Colonic mucosa (tissue), 4 donors: ENCODE measurements at regions not wholly inside any gene's neighbourhood (a gene's known extent, or its start where the extent isn't known, plus 50 kb on each side); places are given as distances from the start of the nearest gene placed in this dataset.

ENCODE experiments used
- DNase-seq: peaks from one replicate; pipeline ENCODE4 v3.0.0-alpha.2; 2020
- H3K27ac ChIP-seq: fragments of 200-600 bp; one replicate; pipeline ENCODE4 v1.8.0; 2021
- H3K27me3 ChIP-seq: fragments of 200-600 bp; one replicate; pipeline ENCODE4 v1.8.0; 2021
- H3K36me3 ChIP-seq: fragments of 200-600 bp; one replicate; pipeline ENCODE4 v1.8.0; 2021
- H3K4me1 ChIP-seq: fragments of 200-600 bp; one replicate; pipeline ENCODE4 v1.8.0; 2021; ENCODE audit warnings: mild to moderate bottlenecking
- H3K4me3 ChIP-seq: fragments of 200-600 bp; one replicate; pipeline ENCODE4 v1.8.0; 2021
- H3K9ac ChIP-seq, 2 donors: one replicate each; pipeline ENCODE4 v1.7.0; 2013; ENCODE audit warnings: control low read depth in 2 of 2, low read depth in 2 of 2, low read length in 2 of 2
- H3K9me3 ChIP-seq: fragments of 200-600 bp; one replicate; pipeline ENCODE4 v1.8.0; 2021
- CTCF ChIP-seq: fragments of 200-600 bp; IDR thresholded peaks from one replicate; pipeline ENCODE4 v1.8.0; 2022; ENCODE audit warnings: antibody characterized with exemption, mild to moderate bottlenecking
- intact Hi-C: fragments of 100-400 bp; cut with DNase I; formaldehyde crosslinking; loops from one replicate; pipeline ENCODE4 v1.14.1; 2022
- donor health status: healthy.
- donor health status: DM: no; HTN: no; CAD: no.
- donor health status: DM: no; HTN: no; CAD: no.

GRCh38 chr2:217338306-217338916 is 478.5 kb upstream of the TNP1 start:
- no peak overlapping the region for H3K9ac ChIP-seq
- intact Hi-C loops: no loop called here
- TF ChIP-seq CTCF: no peak
- H3K27ac ChIP-seq: peak overlapping the region; percentile 4
- no peaks in the 10 kb centered on the region for H3K4me1 ChIP-seq
- no peak overlapping the region for H3K4me3 ChIP-seq
- no peaks in the 10 kb centered on the region for H3K36me3 ChIP-seq
- no peaks in the 10 kb centered on the region for H3K27me3 ChIP-seq
- DNase-seq: no peak
- H3K9me3 ChIP-seq: no peaks in the 10 kb centered on the region

DNA sequence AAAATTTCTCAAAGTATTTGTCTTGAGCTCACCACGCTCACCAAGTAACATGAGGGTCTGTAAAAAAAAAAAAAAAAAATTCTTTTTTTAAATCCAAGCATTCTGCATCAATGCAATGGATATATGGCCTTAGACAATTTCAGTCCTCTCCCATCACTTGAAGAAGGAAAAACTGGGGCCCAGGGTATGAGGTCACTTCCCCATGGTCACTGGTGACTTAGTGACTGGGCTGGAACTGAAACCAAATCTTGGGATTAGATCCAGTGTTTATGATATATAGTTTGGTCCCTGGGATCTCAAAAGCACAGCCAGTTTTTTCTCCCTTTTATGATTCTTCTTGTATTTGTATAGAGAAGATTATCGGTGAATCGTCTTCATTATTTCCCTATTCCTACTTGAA is 477.9 kb upstream of the TNP1 start:
- Histone ChIP-seq H3K4me3 (no peak overlapping the region), H3K27me3 (no peaks in the 10 kb centered on the region), H3K9ac (no peak overlapping the region), H3K4me1 (no peaks in the 10 kb centered on the region), H3K27ac (peak overlapping the region; percentile 4), H3K9me3 (no peaks in the 10 kb centered on the region), H3K36me3 (no peaks in the 10 kb centered on the region)
- no peak for DNase-seq
- intact Hi-C loops: no loop called here
- no peak for TF ChIP-seq CTCF

GRCh38 chr2:217336694-217337093 is 476.8 kb upstream of the TNP1 start:
- TF ChIP-seq CTCF: no peak
- no peak overlapping the region for H3K4me3 ChIP-seq
- H3K27me3 ChIP-seq: no peaks in the 10 kb centered on the region
- no peak overlapping the region for H3K27ac ChIP-seq
- H3K9ac ChIP-seq: no peak overlapping the region
- H3K9me3 ChIP-seq: no peaks in the 10 kb centered on the region
- no peaks in the 10 kb centered on the region for H3K36me3 ChIP-seq
- H3K4me1 ChIP-seq: no peaks in the 10 kb centered on the region
- intact Hi-C loops: no loop called here
- DNase-seq: no peak

- H3K9ac ChIP-seq: no peak overlapping the region
- H3K4me1 ChIP-seq: no peaks in the 10 kb centered on the region
- no peak overlapping the region for H3K27ac ChIP-seq
- intact Hi-C loops: no loop called here
- H3K36me3 ChIP-seq: no peaks in the 10 kb centered on the region
- no peak for DNase-seq
- TF ChIP-seq CTCF: no peak
- no peak overlapping the region for H3K4me3 ChIP-seq
- H3K27me3 ChIP-seq: no peaks in the 10 kb centered on the region
- H3K9me3 ChIP-seq: no peaks in the 10 kb centered on the region
These were observed 475.6 kb upstream of the TNP1 start for GRCh38 chr2:217335341-217335966.

DNA sequence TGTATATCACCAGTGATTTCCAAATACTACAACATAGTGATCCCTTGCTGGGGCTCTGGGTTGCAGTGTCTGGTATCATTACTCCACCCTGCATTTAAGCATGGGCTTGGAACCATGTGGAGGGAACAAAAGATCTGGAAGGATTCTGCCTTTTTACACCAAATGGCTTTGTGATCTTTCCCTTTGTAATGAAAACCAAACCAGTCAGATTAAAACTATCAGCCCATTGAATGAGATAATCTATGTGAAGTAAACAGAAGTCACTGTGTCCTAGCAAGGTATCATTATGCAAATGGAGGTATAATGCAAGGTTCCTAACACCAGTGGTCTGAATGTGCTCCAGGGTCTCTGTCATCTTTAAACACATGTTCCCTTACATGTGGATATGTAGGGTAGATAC is 474.7 kb upstream of the TNP1 start:
- DNase-seq: no peak
- Histone ChIP-seq H3K9ac (no peak overlapping the region), H3K27ac (no peak overlapping the region), H3K4me3 (no peak overlapping the region), H3K36me3 (no peaks in the 10 kb centered on the region), H3K27me3 (no peaks in the 10 kb centered on the region), H3K4me1 (no peaks in the 10 kb centered on the region), H3K9me3 (no peaks in the 10 kb centered on the region)
- TF ChIP-seq CTCF: no peak
- intact Hi-C loops: no loop called here
